Fibroblast of villous mesenchyme (primary cell): ENCODE measurements at regions not wholly inside any gene's neighbourhood (a gene's known extent, or its start where the extent isn't known, plus 50 kb on each side); places are given as distances from the start of the nearest gene placed in this dataset.
"Not testable (repeated sequence)": the region's sequence is repeated elsewhere in the genome, so short reads cannot be mapped to it uniquely, and the experiment has no call there.

Experiments
- DNase-seq: peaks from one replicate; pipeline ENCODE4 v3.0.0-alpha.2; 2010; ENCODE audit warnings: low read depth
- H3K4me3 ChIP-seq: 2 replicates; pipeline ENCODE4 v1.5.1; 2011; ENCODE audit warnings: low read depth, mild to moderate bottlenecking, low read length
- TF ChIP-seq, protein P1 (sequence below): IDR thresholded peaks from 2 replicates; pipeline ENCODE4 v1.5.1; 2012; ENCODE audit warnings: low read depth, mild to moderate bottlenecking, low read length; ENCODE audit not compliant: insufficient read depth

DNA sequence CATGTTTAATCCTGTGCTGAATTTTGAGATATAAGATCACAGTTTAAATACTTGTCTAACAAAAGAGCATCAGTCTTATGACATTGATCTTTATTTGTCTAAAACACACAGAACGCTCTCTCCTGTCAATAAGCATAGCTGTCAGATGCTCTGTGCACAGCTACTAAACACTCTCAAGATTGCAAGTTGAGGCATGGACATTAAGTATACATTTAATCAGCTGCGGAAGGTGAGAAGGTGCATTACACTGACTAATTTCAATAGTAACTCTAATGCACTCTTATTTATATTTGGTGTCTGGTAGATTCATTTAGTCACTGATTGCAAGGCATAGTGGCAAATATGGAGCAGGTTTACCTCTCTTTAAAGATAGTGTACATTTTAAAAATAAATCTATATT, 580.3 kb upstream of the NRP1 start:
- no peak for DNase-seq
- TF ChIP-seq, protein P1, sequence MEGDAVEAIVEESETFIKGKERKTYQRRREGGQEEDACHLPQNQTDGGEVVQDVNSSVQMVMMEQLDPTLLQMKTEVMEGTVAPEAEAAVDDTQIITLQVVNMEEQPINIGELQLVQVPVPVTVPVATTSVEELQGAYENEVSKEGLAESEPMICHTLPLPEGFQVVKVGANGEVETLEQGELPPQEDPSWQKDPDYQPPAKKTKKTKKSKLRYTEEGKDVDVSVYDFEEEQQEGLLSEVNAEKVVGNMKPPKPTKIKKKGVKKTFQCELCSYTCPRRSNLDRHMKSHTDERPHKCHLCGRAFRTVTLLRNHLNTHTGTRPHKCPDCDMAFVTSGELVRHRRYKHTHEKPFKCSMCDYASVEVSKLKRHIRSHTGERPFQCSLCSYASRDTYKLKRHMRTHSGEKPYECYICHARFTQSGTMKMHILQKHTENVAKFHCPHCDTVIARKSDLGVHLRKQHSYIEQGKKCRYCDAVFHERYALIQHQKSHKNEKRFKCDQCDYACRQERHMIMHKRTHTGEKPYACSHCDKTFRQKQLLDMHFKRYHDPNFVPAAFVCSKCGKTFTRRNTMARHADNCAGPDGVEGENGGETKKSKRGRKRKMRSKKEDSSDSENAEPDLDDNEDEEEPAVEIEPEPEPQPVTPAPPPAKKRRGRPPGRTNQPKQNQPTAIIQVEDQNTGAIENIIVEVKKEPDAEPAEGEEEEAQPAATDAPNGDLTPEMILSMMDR, result no peak
- no peak overlapping the region for H3K4me3 ChIP-seq

DNA sequence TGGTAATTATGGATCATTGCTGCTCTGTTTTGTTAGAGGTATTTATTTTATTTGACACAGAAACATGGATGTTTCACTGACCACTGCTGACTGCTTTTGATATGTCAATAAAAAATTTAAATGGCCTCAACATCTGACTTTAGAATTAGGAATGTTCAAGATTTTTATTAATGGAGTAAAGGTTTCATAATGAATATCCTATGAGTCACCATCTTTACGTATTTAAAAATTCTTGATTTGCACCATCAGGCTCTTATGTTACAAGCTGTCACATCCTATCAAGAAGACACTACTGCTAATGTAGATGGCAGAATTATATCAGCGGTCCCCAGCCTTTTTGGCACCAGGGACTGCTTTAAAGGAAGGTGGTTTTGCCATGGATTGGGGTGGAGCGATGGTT, 578.7 kb upstream of the NRP1 start:
- H3K4me3 ChIP-seq, result no peak overlapping the region
- TF ChIP-seq, protein P1, result no peak
- no peak for DNase-seq

- not testable (repeated sequence) for DNase-seq, H3K4me3 ChIP-seq
These were observed 575.0 kb upstream of the NRP1 start for GRCh38 chr10:33909476-33909875.

GRCh38 chr10:33901166-33901565, 566.7 kb upstream of the NRP1 start:
- DNase-seq, result peak; percentile 48
- TF ChIP-seq, protein P1, result no peak
- H3K4me3 ChIP-seq, result no peak overlapping the region

- TF ChIP-seq, protein P1, result no peak
- H3K4me3 ChIP-seq, result no peak overlapping the region
- DNase-seq, result peak; percentile 19
These were observed 566.1 kb upstream of the NRP1 start for GRCh38 chr10:33900596-33900995.

- peak; percentile 14 for DNase-seq
These were observed 565.4 kb upstream of the NRP1 start for GRCh38 chr10:33899578-33900531.

GRCh38 chr10:33897291-33897752, 562.9 kb upstream of the NRP1 start:
- no peak for DNase-seq
- TF ChIP-seq, protein P1, result no peak
- no peak overlapping the region for H3K4me3 ChIP-seq

More at GRCh38 chr10:33899578-33900531, 565.4 kb upstream of the NRP1 start:
- TF ChIP-seq, protein P1, result no peak
- H3K4me3 ChIP-seq, result no peak overlapping the region
